Spleen (tissue), 11 donors: ENCODE measurements at regions not wholly inside any gene's neighbourhood (a gene's known extent, or its start where the extent isn't known, plus 50 kb on each side); places are given as distances from the start of the nearest gene placed in this dataset.

ENCODE experiments used
- DNase-seq: peaks from one replicate; pipeline ENCODE4 v3.0.0-alpha.2; 2020
- H3K27ac ChIP-seq, 8 donors: fragments of 200-600 bp; sonication (generic) in 7 of 8; 1 replicate in 4 of 8; 2 replicates in 4 of 8; pipeline versions ENCODE4 v1.5.0 to v1.8.0; 2016 to 2021; ENCODE audit warnings: inconsistent platforms in 4 of 8, mild to moderate bottlenecking in 4 of 8, moderate library complexity in 1 of 8
- H3K27me3 ChIP-seq, 7 donors: fragments of 200-600 bp; sonication (generic) in 6 of 7; replicated peaks in 1 of 7; 1 replicate in 4 of 7; 2 replicates in 3 of 7; pipeline versions ENCODE4 v1.5.0 to v1.8.0; 2016 to 2021; ENCODE audit warnings: inconsistent platforms in 3 of 7, mild to moderate bottlenecking in 1 of 7
- H3K36me3 ChIP-seq, 6 donors: fragments of 200-600 bp; sonication (generic) in 5 of 6; 1 replicate in 4 of 6; 2 replicates in 2 of 6; pipeline versions ENCODE4 v1.5.0 to v1.8.0; 2016 to 2021; ENCODE audit warnings: inconsistent platforms in 2 of 6
- H3K4me1 ChIP-seq, 6 donors: fragments of 200-600 bp; sonication (generic) in 5 of 6; 1 replicate in 3 of 6; 2 replicates in 3 of 6; pipeline versions ENCODE4 v1.5.0 to v1.8.0; 2016 to 2021; ENCODE audit warnings: inconsistent platforms in 3 of 6
- H3K4me3 ChIP-seq, 8 donors: fragments of 200-600 bp; sonication (generic) in 7 of 8; 1 replicate in 4 of 8; 2 replicates in 4 of 8; pipeline versions ENCODE4 v1.5.0 to v1.8.0; 2016 to 2021; ENCODE audit warnings: inconsistent platforms in 4 of 8, mild to moderate bottlenecking in 4 of 8, moderate library complexity in 2 of 8
- H3K9me3 ChIP-seq, 8 donors: fragments of 200-600 bp; sonication (generic) in 7 of 8; 1 replicate in 4 of 8; 2 replicates in 4 of 8; pipeline versions ENCODE4 v1.5.0 to v1.8.0; 2016 to 2021; ENCODE audit warnings: inconsistent platforms in 4 of 8
- POLR2A ChIP-seq, 3 donors: fragments of 450-650 bp; IDR thresholded peaks; one replicate each; pipeline ENCODE4 v1.5.1; 2017; ENCODE audit warnings: antibody characterized with exemption in 3 of 3, mild to moderate bottlenecking in 1 of 3
- POLR2AphosphoS5 ChIP-seq, 3 donors: sonication (generic); formaldehyde crosslinking; IDR thresholded peaks; one replicate each; pipeline ENCODE4 v1.5.1; 2017; ENCODE audit warnings: antibody characterized with exemption in 3 of 3
- WGBS, 5 donors: extraction: QIAGEN DNeasy Blood & Tissue Kit in 3 of 5; methylation state at CpG; one replicate each; pipeline versions ENCODE4 v1.1.5 to v1.1.7; 2013 to 2018; 5-methylcytosine and 5-hydroxymethylcytosine counted together
- intact Hi-C: fragments of 100-400 bp; cut with DNase I; formaldehyde crosslinking; loops from one replicate; pipeline ENCODE4 v1.15.0; 2023; ENCODE audit warnings: low total_unique reads
- TF ChIP-seq, protein P1 (sequence below), 11 experiments: fragments of 200-600 bp in 7 of 11; fragments of 450-650 bp in 4 of 11; sonication (generic) in 4 of 11; IDR thresholded peaks in 8 of 11; conservative IDR thresholded peaks in 3 of 11; 1 replicate in 7 of 11; 2 replicates in 4 of 11; pipeline versions ENCODE4 v1.4.0 to v1.8.0; 2016 to 2021; ENCODE audit warnings: antibody characterized with exemption in 11 of 11, inconsistent platforms in 4 of 11, mild to moderate bottlenecking in 1 of 11
- donor health status: healthy with polysubstance abuse.
- donor health status: DM: no; HTN: no; CAD: no; lungs with moderate emphysema.
- donor health status: DM: no; HTN: no; CAD: no.
- donor health status: Bipolar disorder and iron deficiency.
- donor health status: healthy.
- donor health status: DM: no; HTN: no; CAD: no.
- donor health status: DM: yes; HTN: yes; CAD: no.

DNA sequence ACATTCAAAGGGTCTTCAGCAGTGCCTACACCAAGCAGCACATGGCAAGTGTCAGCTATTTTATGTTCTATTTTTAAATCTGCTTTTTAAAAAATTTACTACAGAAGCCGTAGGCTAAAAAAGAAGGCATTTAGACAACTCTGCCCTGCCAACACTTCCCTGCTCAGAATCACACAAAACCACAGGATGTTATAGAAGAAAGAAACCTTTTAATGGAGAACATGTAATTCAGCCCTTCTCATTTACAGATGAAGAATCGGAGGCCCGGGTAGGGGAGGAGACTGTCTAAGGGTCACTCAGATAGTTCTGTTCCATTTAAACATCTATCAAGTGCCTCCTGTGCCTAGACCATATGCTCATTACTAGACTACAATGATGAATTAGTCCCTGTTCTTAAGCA is 171.8 kb upstream of the NTF3 start:
- Histone ChIP-seq H3K9me3 (no peaks in the 10 kb centered on the region), H3K27ac (no peak overlapping the region), H3K36me3 (no peaks in the 10 kb centered on the region), H3K27me3 (peaks cover 0 to 18% (median 0%) of the 10 kb centered on the region in 7 donors), H3K4me3 (no peak overlapping the region), H3K4me1 (no peaks in the 10 kb centered on the region)
- TF ChIP-seq, protein P1, sequence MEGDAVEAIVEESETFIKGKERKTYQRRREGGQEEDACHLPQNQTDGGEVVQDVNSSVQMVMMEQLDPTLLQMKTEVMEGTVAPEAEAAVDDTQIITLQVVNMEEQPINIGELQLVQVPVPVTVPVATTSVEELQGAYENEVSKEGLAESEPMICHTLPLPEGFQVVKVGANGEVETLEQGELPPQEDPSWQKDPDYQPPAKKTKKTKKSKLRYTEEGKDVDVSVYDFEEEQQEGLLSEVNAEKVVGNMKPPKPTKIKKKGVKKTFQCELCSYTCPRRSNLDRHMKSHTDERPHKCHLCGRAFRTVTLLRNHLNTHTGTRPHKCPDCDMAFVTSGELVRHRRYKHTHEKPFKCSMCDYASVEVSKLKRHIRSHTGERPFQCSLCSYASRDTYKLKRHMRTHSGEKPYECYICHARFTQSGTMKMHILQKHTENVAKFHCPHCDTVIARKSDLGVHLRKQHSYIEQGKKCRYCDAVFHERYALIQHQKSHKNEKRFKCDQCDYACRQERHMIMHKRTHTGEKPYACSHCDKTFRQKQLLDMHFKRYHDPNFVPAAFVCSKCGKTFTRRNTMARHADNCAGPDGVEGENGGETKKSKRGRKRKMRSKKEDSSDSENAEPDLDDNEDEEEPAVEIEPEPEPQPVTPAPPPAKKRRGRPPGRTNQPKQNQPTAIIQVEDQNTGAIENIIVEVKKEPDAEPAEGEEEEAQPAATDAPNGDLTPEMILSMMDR (IDR thresholded peaks at IDR 0.05 in 8 of 11, conservative IDR thresholded peaks at IDR 0.05 in 3 of 11) = no peak
- no peak for TF ChIP-seq POLR2A (IDR thresholded peaks at IDR 0.05)
- no peak for TF ChIP-seq POLR2AphosphoS5 (IDR thresholded peaks at IDR 0.05)
- 24 to 33% (median 26%) methylated on average over 3 of the region's 3 CpGs for WGBS, 5 donors
- DNase-seq = no peak
- intact Hi-C loops = no loop called here

DNA sequence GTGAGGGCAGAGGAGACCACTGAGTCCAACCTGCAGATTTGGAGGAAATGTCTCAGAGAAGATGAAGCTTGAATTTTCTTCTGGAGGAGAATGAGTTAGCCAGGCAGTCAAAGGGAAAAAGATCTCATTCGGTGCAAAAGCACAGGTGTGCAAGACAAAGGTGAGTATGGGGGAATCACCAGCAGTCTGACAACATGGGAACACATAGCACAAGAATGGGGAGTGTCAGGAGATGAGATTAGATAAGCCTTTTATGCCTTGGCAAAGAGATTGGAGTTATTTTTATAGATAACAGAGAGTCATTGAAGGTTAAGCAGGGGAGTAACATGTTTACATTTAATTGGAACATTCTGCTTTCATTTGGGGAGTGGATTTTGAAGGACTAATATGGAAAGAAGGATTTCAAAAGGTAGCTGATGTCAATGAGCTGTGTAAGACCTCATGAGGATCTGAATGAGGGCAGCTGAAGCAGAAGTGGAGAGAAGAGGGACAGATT is 171.3 kb upstream of the NTF3 start:
- Histone ChIP-seq H3K9me3 (no peaks in the 10 kb centered on the region), H3K4me1 (no peaks in the 10 kb centered on the region), H3K27me3 (peaks cover 0 to 18% (median 0%) of the 10 kb centered on the region in 7 donors), H3K4me3 (no peak overlapping the region), H3K36me3 (no peaks in the 10 kb centered on the region), H3K27ac (no peak overlapping the region)
- DNase-seq = no peak
- TF ChIP-seq POLR2A (IDR thresholded peaks at IDR 0.05) = no peak
- TF ChIP-seq, protein P1 (IDR thresholded peaks at IDR 0.05 in 8 of 11, conservative IDR thresholded peaks at IDR 0.05 in 3 of 11) = no peak
- TF ChIP-seq POLR2AphosphoS5 (IDR thresholded peaks at IDR 0.05) = no peak
- intact Hi-C loops = no loop called here
- WGBS, 5 donors = 67 to 79% (median 77%) methylated on average over 1 of the region's 1 CpG

DNA sequence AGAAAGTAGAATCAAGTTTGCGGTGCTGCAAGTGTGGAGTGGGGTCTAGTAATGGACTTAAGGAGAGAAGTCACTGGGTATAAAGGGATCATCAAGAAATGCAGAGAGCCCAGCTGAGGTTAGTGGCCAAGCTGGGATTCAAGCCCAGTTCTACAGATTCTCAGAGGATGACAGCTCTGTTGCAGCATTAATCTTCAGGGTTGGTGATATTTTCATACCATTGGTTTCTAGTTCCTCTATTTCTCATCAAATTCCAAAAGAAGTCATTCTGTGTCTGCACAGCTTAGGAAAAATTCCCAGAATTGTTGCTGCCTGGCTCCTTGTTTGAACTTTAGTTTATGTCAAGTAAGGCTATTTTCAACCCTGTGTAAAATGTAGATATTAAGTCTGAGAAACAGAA is 169.5 kb upstream of the NTF3 start:
- TF ChIP-seq, protein P1 (IDR thresholded peaks at IDR 0.05 in 8 of 11, conservative IDR thresholded peaks at IDR 0.05 in 3 of 11) = no peak
- TF ChIP-seq POLR2AphosphoS5 (IDR thresholded peaks at IDR 0.05) (no peak), POLR2A (IDR thresholded peaks at IDR 0.05) (no peak)
- 78 to 96% (median 92%) methylated on average over 1 of the region's 1 CpG for WGBS, 5 donors
- DNase-seq = no peak
- Histone ChIP-seq H3K27me3 (peaks cover 0 to 18% (median 0%) of the 10 kb centered on the region in 7 donors), H3K4me1 (no peaks in the 10 kb centered on the region), H3K9me3 (no peaks in the 10 kb centered on the region), H3K36me3 (no peaks in the 10 kb centered on the region), H3K4me3 (no peak overlapping the region), H3K27ac (no peak overlapping the region)
- intact Hi-C loops = no loop called here

DNA sequence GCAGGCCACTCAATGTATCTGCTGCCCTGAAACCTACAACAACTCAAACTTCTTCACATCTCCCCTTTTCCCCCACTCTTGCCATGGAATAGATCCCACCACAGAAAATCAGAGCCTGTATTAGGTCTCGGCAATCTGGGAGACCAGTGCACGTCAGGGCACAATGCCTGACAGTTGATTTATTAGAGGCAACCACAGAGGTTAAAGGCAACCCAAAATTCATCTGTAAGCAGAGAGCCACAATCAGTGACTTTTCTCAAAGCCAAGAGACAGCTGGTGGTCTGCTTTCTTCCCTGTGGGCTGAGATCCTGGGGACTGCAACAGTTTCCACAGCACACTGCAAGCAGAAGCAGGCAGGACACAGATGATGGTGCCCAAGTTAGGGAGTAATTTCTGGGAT is 169.0 kb upstream of the NTF3 start:
- Histone ChIP-seq H3K9me3 (no peaks in the 10 kb centered on the region), H3K4me1 (no peaks in the 10 kb centered on the region), H3K36me3 (no peaks in the 10 kb centered on the region), H3K4me3 (no peak overlapping the region), H3K27ac (no peak overlapping the region), H3K27me3 (peaks cover 0 to 14% (median 0%) of the 10 kb centered on the region in 7 donors)
- 11 to 29% (median 23%) methylated on average over 2 of the region's 2 CpGs for WGBS, 5 donors
- intact Hi-C loops = no loop called here
- no peak for DNase-seq
- TF ChIP-seq, protein P1 (IDR thresholded peaks at IDR 0.05 in 8 of 11, conservative IDR thresholded peaks at IDR 0.05 in 3 of 11) = no peak
- no peak for TF ChIP-seq POLR2AphosphoS5 (IDR thresholded peaks at IDR 0.05)
- no peak for TF ChIP-seq POLR2A (IDR thresholded peaks at IDR 0.05)
